GM18858 (cell line): ENCODE measurements at regions not wholly inside any gene's neighbourhood (a gene's known extent, or its start where the extent isn't known, plus 50 kb on each side); places are given as distances from the start of the nearest gene placed in this dataset.
"Not testable (repeated sequence)": the region's sequence is repeated elsewhere in the genome, so short reads cannot be mapped to it uniquely, and the experiment has no call there.

Source experiments
- ATAC-seq: cut with Tn5 transposase; IDR thresholded peaks from one replicate; pipeline ENCODE4 v1.9.1; 2021; ENCODE audit not compliant: unreplicated experiment

DNA sequence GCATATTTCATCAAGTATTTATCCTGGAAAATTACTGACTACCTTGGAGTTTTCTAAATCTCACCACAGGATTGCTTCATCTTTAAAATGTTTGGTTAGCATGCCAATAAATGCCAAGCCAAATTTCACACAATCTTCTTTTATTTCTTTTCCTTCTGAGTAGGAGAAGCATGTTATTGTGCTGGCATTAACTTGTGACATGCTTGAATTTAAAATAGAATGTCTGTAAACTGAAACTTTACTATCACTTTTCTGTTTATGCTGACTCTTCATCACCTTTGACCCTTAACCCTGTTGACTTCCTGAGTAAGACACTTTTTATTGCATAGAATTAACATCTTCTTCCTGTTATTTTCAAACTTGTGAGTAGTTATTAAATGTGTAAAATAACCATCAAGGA, 56.2 kb upstream of the LRRTM4 start:
- ATAC-seq: no peak

DNA sequence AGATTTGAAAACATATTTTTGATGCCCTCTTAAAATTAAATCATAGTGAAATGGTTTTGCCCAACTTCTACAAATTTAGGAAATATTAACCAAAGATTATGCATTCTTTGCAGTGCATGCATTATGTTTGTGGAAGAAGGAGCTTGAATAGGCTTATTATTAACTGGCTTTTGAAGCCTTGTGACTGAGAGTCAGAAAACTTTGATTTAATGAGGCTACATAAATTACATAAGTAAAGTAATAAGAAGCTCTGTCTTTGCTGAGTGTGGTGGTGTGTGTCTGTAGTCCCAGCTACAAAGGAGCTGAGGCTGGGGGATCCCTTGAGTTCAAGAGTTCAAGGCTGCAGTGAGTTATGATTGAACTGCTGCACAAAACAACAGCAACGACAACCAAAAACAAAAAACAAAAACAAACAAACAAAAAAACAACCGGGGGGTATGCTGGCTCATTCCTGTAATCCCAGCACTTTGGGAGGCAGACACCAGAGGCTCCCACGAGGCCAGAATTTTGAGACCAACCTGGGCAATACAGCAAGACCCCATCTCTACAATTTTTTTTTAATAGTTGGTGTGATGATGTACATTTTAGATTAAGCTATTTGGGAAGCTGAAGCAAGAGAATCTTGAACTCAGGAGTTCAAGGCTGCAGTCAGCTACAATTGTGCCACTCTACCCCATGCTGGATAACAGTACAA, 57.0 kb upstream of the LRRTM4 start:
- ATAC-seq: no peak

DNA sequence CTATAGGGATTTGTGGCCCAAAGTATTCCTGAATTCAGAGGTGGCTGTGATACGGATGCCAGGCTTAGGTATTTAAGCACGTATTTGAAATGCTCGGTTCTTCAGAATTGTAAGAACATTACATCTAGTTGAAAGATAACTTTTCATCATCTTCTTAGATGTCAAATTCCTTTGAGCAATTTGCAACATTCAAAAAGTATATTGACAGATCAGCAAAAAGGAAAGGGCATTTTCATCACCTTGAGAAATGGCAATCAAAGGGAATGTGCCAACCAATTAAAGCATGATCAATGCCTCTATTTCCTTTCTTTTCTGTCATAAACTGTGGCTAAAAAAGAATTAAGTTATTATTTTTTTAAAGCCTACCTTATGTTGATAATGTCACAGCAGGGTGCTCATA, 66.3 kb upstream of the LRRTM4 start:
- no peak for ATAC-seq

DNA sequence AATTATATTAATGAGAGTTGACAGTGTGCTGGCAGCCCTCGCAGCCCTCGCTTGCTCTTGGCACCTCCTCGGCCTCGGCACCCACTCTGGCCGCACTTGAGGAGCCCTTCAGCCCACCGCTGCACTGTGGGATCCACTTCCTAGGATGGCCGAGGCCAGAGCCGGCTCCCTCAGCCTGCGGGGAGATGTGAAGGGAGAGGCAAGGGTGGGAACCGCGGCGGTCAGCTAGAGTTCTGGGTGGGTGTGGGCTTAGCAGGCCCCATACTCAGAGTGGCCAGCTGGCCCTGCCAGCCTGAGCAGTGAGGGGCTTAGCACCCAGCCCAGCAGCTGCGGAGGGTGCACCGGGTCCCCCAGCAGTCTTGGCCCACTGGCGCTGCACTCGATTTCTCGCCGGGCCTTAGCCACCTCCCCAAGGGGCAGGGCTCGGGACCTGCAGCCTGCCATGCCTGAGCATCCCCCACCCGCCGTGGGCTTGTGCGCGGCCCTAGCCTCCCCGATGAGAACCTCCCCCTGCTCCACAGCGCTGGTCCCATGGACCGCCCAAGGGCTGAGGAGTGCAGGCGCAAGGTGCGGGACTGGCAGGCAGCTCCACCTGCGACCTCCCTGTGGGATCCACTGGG, 68.2 kb upstream of the LRRTM4 start:
- no peak for ATAC-seq

DNA sequence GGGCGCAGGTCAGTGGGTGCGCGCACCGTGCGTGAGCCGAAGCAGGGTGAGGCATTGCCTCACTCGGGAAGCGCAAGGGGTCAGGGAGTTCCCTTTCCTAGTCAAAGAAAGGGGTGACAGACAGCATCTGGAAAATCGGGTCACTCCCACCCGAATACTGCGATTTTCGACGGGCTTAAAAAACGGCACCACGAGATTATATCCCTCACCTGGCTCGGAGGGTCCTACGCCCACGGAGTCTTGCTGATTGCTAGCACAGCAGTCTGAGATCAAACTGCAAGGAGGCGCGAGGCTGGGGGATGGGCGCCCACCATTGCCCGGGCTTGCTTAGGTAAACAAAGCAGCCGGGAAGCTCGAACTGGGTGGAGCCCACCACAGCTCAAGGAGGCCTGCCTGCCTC, 70.8 kb upstream of the LRRTM4 start:
- ATAC-seq: not testable (repeated sequence)

DNA sequence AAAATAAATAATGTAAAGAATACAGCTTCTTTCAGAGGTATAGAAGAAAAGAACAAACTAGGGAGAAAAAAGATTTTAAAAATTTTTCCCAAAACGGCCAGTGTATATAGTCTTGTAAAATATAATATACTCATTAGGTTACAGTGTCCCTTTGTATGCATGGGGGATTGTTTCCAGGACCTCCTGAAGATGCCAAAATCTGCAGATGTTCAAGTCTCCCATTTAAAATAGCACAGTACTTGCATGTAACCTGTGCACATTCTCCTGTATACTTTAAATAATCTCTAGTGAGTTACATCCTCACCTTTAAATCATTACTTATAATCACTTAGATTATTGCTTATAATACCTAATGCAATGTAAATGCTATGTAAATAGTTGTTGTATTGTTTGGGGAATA, 80.6 kb upstream of the LRRTM4 start:
- ATAC-seq: no peak

DNA sequence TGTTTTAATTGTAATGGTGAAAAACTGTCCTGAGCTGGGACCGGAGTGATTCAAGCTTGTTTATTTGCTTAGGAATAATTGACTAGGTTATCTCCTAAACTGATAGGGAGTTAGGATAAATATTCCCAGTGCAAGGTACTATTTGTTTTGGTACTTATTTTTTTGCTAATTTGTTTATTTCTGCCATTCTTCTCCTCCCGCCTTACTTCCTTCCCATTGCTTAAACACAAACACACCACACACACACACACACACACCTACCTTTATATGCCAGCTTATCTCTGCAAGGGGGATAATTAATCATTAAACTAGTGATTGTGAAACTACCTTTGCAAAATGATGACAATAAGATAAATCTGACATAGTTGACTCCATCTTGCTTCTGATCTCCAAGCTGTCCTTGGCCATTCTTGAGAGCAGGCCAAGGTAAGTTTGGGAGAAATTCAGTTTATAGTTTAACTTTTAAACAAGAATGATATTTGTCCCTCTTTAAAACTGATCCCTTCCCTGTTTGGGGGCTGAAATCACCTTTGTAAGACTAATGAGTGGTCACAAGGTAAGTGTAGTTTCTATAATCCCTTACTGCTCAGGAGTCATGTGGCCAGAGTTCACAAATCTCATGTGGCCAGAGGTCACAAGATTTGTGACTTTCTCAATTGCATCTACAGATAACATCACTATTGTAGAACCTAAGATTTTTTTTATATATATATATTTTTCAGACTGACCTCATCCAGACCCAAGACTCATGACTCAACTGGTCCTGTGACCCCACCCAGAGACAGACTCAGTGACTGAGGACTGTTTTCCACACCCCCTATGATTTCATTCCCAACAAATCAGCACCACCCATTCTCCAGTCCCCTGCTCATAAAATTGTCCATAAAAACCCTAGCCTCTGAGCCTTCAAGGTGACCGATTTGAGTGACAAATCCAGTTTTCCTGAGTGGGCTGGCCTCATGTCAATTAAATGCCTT, 83.1 kb upstream of the LRRTM4 start:
- no peak for ATAC-seq

DNA sequence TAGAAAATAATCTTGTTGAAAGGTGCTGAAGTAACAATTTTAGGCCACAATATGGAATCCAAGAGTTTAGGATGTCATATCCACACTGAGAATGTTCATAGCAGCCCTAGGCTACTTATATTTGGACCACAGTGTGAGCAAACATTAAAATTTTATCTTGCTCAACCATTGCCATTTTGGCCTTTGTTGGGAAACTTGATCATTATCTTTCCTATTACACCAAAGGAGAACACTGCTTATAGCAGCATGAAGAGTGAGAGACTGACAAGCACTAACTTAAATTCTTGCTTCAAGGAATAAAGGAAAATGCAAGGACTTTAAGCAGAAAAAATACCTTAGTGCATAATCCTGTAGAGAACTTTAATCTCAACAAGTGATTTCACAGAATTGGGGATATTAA, 86.3 kb upstream of the LRRTM4 start:
- no peak for ATAC-seq

DNA sequence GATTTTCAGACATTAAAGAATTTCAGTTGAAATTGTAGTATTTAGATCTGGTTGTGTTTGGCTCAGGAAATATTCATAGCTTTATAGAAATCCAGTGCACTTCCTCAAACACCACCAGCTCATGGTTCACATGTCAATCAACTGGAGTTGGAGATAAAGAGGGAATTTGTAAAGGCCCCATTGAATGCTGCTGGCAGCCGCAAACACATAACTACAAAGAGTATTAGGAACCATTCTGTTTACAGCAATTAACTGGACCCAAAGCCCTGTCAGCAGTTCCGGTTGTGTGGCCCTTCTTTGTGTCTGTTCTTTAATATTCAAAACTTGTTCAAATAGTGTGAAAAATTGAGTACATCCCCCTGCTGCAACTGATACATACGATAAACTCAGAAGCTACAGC, 107.4 kb upstream of the LRRTM4 start:
- ATAC-seq: no peak

DNA sequence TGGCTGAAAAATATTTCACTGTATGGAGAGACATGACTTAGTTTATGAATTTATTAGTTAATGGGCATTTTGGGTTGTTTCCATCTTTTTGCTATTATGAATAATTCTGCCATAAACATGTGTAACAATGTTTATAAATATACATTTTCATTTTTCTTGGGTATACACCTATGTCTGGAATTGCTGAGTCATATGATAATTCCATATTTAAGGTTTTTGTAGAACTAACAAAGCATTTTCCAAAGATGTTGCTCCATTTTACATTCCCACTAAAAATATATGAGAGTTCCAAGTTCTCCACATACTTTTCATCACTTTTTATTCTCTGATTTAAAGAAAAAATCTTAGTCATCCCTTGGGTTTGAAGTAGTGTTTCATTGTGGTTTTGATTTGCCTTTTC, 108.8 kb upstream of the LRRTM4 start:
- ATAC-seq: no peak

DNA sequence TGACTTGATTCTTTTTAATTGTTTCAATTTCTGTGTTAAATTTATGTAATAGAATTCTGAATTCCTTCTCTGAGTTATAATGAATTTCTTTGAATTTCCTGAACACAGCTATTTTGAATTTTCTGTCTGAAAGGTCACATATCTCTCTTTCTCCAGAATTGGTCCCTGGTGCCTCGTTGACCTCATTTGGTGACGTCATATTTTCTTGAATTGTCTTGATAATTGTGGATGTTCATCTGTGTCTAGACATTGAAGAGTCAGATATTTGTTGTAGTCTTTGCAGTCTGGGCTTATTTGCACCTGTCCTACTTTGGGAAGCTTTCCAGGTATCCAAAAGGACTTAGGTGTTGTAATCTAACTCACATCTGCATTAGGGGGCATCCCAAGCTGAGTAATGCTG, 111.4 kb upstream of the LRRTM4 start:
- no peak for ATAC-seq

DNA sequence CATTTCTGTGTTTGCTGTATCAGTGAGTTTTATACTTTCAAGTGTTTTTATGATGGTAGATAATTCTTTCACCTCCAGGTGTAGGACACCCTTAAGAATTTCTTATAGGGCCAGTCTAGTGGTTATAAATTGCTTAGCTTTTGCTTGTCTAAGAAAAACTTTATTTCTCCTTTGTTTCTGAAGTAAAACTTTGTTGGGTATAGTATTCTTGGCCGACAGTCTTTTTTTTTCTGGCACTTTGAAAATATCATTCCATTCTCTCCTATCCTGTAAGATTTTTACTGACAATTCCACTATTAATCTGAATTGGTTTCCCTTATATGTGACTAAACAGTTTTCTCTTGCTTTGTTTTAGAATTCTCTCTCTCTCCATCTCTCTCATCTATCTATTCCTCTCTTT, 118.7 kb upstream of the LRRTM4 start:
- ATAC-seq: no peak

DNA sequence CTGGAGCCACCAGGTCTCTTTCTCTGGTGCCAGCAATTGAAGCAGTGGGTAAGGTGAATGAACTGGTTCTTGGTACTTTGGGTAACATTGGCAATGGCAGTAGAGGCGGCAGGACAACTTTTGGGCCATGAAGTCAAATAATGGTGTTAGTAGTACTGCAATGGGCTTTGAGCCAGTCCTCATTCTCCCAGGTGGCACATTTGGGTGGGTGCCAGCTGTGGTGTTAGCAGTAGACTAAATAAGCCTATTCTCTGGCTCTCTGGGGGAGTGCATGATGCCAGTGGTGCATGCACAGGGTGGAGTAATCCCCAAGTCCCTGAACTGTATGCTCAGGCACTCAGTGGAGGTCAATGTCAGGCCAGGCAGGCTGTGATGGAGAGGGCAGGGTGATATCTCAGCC, 120.2 kb upstream of the LRRTM4 start:
- ATAC-seq: no peak

DNA sequence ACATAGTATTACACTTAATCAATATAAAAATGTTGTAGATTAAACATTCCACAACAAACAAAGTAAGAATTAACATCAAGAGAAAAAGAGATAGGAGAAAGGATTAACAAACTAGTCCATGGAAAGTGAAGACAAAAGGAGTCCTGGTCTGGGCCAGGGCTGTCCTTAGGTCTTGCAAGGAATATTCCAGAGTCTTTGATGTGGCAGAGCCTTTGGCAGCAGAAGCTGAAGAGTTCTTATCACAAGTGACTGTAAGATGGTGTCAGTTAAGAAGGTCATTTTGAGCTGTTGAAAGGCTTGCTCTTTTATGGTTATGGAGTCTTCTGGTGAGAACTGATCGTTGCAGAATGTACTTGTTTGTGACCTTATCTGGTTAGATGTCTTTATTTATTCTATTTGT, 127.7 kb upstream of the LRRTM4 start:
- no peak for ATAC-seq

DNA sequence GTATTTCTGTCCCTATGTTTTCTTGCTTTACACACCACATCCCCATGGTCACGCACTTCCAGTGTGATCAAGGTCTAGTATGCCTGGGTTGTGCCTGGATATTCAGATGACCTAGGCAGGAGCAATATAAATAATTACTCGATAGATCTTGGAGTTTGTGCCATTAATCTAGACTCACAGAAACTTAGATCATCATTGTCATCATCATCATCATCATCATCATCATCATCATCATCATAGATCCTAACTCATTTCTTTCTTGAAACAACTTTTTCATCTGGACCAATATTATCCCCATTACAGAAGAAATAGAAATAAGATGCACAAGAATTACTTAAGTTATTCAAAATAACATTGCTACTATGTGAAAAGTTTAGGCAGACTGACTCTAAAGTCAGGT, 130.3 kb upstream of the LRRTM4 start:
- no peak for ATAC-seq

DNA sequence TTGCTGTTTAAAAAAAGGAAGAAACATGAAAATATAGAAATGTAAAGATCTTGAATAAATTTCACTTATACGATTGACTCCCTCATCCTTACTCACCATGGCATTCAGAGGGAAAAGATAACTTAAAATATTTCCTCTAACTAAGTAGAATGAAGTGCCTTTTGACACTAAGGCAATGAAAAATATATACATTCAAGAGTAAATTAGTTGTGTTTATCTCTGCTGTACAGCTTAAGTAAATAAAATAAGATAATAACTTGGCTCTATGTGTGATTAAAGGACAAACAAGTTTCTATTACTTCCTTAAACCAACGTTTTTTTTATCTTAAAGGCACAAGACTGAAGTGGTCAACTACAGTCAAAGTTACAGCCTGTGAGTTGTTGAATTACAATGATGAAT, 142.3 kb upstream of the LRRTM4 start:
- no peak for ATAC-seq

DNA sequence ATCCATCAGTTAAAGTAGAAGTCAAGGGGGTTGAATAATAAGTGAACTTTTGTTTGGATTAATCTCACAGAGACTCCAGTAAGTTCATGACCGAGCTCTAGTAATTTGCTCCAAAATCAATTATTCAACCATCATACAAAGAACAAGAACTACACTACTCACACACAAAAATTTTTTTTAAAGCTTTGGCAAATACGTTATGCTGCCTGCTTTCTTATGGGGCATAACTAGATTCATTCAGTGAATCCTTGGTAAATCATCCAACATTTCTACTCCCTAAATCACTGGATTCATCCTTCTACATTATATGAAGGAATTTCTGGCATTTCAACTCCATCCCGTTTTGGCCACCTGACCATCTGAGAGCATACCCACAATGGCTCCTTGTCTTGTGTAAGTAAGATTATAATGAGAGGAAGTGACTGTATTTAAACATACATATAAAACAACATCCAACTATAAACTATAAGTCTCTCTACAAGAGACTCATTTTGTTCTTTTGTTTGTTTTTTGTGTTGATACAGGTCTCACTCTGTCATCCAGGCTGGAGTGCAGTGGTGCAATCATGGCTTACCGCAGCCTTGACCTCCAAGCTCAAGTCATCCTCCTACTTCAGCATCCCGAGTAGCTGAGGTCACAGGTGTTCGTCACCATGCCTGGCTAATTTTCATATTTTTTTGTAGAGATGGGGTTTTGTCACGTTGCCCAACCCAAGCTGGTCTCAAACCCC, 144.2 kb upstream of the LRRTM4 start:
- no peak for ATAC-seq

DNA sequence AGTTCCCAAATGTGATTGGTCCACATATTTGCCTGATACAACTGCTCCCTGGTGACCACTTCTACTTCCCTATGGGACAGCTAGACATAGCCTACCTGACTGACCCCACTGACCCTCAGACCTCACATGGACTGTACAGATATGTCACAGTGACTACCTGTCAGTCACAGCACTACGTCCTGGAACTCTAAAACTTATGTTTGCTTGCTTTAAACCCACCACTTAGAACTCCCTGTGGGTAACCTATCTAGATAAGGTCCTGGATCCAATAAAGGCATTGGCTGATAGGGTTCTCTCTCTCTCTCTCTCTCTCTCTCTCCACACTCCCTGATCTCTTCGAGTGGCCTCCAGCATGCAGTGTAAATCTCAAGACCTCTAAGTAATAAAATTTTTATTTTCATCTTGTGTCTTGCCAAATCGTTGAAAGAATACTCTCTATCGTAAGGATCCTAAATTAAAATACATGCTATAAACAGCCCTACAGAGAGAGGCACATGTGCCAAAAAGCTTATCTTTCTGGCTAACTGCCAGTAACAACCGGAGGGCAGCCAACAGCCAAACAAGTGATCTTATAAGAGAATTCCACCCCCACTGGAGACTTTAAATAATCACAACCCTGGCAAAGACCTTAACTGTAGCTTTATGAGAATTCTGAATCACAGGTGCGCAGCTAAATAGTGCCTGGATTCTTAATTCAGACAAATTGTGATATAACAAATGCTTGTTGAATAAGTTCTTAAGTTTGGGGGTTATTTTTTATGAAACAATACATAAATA, 162.6 kb upstream of the LRRTM4 start:
- not testable (repeated sequence) for ATAC-seq

DNA sequence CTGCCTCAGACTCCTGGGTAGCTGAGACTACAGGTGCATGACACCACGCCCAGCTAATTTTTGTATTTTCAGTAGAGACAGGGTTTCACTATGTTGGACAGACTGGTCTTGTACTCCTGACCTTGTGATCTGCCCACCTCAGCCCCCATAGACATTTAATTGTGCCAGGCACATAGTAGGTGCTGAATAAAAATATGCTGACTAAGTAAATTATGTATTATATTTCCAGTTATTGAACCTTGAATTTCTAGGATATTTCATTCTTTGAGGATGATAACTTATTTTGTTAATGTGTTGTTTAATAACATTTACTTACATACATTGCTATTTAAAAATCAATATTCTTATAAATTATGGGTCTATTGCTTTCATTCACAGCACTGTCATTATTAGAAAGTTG, 190.4 kb upstream of the LRRTM4 start:
- no peak for ATAC-seq

DNA sequence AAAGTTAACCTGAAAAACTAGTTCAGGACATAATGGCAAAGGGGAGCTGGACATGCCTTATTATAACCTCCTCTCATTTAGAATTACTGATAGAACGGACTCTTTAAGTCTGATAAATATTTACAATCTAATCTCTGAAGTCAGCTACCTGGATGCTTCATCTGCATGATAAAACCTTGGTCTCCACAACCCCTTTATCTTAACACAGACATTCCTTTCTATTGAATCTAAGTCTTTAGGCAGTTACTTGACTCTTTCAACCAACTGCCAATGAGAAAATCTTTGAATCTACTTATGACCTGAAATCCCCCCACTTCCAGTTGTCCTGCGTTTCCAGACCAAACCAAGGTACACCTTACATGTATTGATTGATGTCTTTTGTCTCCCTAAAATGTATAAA, 191.2 kb upstream of the LRRTM4 start:
- no peak for ATAC-seq

DNA sequence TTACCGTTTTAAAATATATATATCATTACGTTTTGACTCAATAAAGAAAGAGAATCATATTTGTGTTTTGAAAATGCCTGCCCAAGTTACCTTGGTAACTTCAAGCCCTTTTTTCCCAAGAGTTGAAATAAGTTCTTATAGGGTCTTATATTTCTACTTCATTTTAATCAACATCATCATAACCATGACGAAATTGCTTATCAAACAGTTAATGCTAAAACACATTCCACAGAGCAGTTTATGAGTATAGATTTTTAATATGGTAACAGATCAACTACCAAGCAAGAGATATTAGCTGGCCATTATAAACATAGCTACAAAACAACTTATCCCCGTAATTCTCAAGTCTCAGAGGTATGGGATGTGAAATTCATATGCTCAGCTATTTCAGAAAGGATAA, 197.9 kb upstream of the LRRTM4 start:
- no peak for ATAC-seq
